Dendritic cell treated with granulocyte-macrophage colony-stimulating factor and Interleukin-4, amounts not matched to agents 40 ng/mL and 50 ng/mL, for 4 days (primary cell): ENCODE measurements at regions not wholly inside any gene's neighbourhood (a gene's known extent, or its start where the extent isn't known, plus 50 kb on each side); places are given as distances from the start of the nearest gene placed in this dataset.

Experiments
- H3K27ac Mint-ChIP-seq: one replicate; pipeline ENCODE4 v1.8.0; 2022; ENCODE audit warnings: mild to moderate bottlenecking, mixed read lengths
- H3K27me3 Mint-ChIP-seq: one replicate; pipeline ENCODE4 v1.8.0; 2022; ENCODE audit warnings: mild to moderate bottlenecking, mixed read lengths
- H3K36me3 Mint-ChIP-seq: one replicate; pipeline ENCODE4 v1.8.0; 2022; ENCODE audit warnings: low read depth, mixed read lengths
- H3K4me1 Mint-ChIP-seq: one replicate; pipeline ENCODE4 v1.8.0; 2022; ENCODE audit warnings: low read depth, mixed read lengths
- H3K4me3 Mint-ChIP-seq: one replicate; pipeline ENCODE4 v1.8.0; 2022; ENCODE audit warnings: mild to moderate bottlenecking, moderate library complexity, mixed read lengths
- H3K9me3 Mint-ChIP-seq: one replicate; pipeline ENCODE4 v1.8.0; 2022; ENCODE audit warnings: mixed read lengths
- intact Hi-C: fragments of 100-400 bp; cut with micrococcal nuclease; formaldehyde crosslinking; loops from one replicate; pipeline ENCODE4 v1.15.0; 2022

- H3K4me3 Mint-ChIP-seq: no peak overlapping the region
- peaks cover 16% of the 10 kb centered on the region for H3K9me3 Mint-ChIP-seq
- H3K27ac Mint-ChIP-seq: no peak overlapping the region
- intact Hi-C loops: no loop called here
- peaks cover 27% of the 10 kb centered on the region for H3K27me3 Mint-ChIP-seq
- no peaks in the 10 kb centered on the region for H3K36me3 Mint-ChIP-seq
- peaks cover 22% of the 10 kb centered on the region for H3K4me1 Mint-ChIP-seq
These were observed 52.0 kb upstream of the BMP2 start for GRCh38 chr20:6715401-6715941.

DNA sequence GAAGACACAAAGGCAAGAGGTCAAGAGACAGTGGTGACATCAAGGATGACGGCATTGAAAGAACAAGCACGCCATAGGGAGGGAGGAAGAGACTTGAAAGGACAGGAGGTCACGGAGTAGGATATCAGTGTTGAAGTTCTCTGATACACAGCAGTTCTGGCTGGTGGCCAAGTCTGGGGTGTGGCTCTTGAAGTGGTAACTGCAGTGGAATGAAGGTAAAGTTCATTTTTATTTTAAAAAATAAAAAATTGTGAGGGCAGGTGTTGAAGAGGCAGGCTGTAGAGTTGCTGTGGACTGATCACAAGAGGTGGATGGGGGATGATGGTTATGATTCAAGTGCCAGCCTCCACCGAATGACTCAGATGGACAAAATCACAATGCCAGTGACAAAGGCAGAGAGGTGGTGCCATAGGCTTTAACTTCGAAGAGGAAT lies 53.2 kb upstream of the BMP2 start:
- Mint-ChIP-seq H3K27me3 (peaks cover 26% of the 10 kb centered on the region), H3K9me3 (peaks cover 12% of the 10 kb centered on the region), H3K36me3 (no peaks in the 10 kb centered on the region), H3K27ac (no peak overlapping the region), H3K4me1 (peaks cover 16% of the 10 kb centered on the region), H3K4me3 (no peak overlapping the region)
- intact Hi-C loops: no loop called here

DNA sequence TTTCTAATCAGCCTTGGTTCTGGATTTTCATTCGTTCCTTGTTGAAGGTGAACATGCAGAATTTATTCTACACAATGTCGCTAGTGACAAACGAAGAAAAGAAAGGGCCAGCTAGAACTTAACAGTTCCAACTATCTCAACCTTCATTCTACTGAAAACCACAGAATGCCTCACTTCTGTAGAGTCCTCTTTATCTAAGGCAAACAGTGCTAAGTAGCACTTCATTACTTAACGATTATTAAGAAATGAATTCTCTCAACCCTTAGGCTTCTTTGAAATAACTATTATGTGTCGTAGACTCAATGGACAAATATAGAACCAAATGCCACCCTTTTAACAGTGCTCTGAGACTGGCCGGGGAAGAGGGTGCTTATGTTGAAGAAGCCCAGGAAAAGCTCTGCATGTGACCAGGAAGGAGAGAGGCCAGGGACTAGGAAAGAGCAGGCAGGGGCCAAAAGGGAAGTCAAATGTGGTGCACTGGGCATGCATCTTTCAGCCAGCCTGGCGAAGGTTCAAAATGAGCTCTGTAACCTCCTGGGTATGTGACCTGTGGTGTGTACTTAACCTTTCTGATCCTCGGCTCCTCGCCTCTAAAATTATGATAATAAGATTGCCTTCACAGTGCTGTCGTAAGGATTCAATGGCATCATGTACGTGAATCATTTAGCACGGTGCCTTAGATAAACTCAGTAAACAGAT lies 55.4 kb upstream of the BMP2 start:
- Mint-ChIP-seq H3K27ac (no peak overlapping the region), H3K4me3 (no peak overlapping the region), H3K27me3 (peaks cover 31% of the 10 kb centered on the region), H3K36me3 (no peaks in the 10 kb centered on the region), H3K4me1 (peaks cover 5% of the 10 kb centered on the region), H3K9me3 (no peaks in the 10 kb centered on the region)
- intact Hi-C loops: no loop called here

DNA sequence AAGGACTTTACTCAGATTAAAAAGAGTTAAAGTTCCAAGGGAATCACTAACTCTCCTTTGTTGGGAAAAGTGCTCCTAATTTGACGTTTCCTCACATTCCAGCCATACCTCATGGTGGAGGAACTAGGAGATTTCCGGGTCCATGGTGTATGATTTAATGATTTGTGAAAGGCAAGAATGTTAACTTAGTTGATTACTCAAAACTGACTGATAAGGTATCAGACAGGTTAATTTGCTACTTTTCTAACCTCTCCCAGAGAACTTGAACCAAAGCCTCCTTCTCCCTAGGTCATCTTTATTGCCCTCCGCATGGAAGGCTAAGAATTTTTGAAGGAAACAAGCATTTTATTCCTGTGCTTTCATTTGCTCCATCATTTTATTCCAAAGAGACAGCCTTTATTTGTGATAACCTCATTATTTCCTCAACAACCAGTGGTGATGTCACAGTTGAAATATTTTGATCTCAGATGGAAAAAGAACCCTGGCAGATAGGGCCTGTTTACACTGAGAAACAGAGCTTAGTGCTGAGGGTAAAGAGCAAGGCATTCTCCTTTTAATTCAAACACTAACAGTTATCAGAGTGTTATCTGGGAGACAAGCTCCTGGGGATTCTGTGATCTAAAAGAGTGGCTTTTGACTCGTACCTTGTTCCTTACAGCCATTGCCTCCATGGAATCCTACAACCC lies 57.4 kb upstream of the BMP2 start:
- Mint-ChIP-seq H3K27ac (no peak overlapping the region), H3K4me3 (no peak overlapping the region), H3K4me1 (peaks cover 5% of the 10 kb centered on the region), H3K27me3 (peaks cover 48% of the 10 kb centered on the region), H3K9me3 (no peaks in the 10 kb centered on the region), H3K36me3 (no peaks in the 10 kb centered on the region)
- intact Hi-C loops: no loop called here

- no peak overlapping the region for H3K4me3 Mint-ChIP-seq
- no peak overlapping the region for H3K27ac Mint-ChIP-seq
- no peaks in the 10 kb centered on the region for H3K36me3 Mint-ChIP-seq
- intact Hi-C loops: no loop called here
- H3K27me3 Mint-ChIP-seq: peaks cover 60% of the 10 kb centered on the region
- H3K4me1 Mint-ChIP-seq: peaks cover 11% of the 10 kb centered on the region
- H3K9me3 Mint-ChIP-seq: no peaks in the 10 kb centered on the region
These were observed 59.5 kb upstream of the BMP2 start for GRCh38 chr20:6708010-6708409.

DNA sequence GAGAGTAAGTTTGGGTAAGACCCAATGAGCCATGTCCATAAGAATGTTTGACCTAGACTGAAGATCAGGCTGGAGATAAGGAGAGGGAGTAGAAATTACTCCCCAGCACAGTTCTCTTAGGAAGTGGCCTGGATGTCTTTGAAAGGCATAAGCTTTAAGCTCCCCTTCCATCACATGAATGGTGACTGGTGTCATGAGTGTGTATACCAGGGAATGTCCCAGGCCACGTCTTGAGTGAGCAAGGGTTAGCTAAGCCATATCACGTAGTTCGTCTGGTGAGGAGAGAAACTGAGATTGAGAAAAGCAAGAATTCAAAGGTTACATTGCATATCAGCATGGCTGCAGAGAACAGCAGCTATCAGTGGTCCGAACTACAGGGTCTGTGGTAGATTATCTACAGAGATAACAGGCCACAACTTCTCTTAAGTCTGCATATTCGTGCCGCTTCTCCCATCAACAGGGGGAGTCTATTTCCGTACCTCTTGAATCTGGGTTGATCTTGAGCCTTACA lies 60.1 kb upstream of the BMP2 start:
- H3K9me3 Mint-ChIP-seq: no peaks in the 10 kb centered on the region
- peaks cover 16% of the 10 kb centered on the region for H3K4me1 Mint-ChIP-seq
- no peak overlapping the region for H3K27ac Mint-ChIP-seq
- intact Hi-C loops: no loop called here
- H3K36me3 Mint-ChIP-seq: no peaks in the 10 kb centered on the region
- H3K4me3 Mint-ChIP-seq: no peak overlapping the region
- H3K27me3 Mint-ChIP-seq: peaks cover 60% of the 10 kb centered on the region

GRCh38 chr20:6705926-6706548 lies 61.4 kb upstream of the BMP2 start:
- Mint-ChIP-seq H3K4me1 (peaks cover 28% of the 10 kb centered on the region), H3K4me3 (no peak overlapping the region), H3K36me3 (no peaks in the 10 kb centered on the region), H3K27ac (no peak overlapping the region), H3K27me3 (peaks cover 63% of the 10 kb centered on the region), H3K9me3 (no peaks in the 10 kb centered on the region)
- intact Hi-C loops: no loop called here

GRCh38 chr20:6705106-6705766 lies 62.2 kb upstream of the BMP2 start:
- no peak overlapping the region for H3K4me3 Mint-ChIP-seq
- H3K9me3 Mint-ChIP-seq: no peaks in the 10 kb centered on the region
- intact Hi-C loops: no loop called here
- H3K4me1 Mint-ChIP-seq: peaks cover 36% of the 10 kb centered on the region
- H3K27me3 Mint-ChIP-seq: peaks cover 63% of the 10 kb centered on the region
- H3K36me3 Mint-ChIP-seq: no peaks in the 10 kb centered on the region
- H3K27ac Mint-ChIP-seq: no peak overlapping the region

DNA sequence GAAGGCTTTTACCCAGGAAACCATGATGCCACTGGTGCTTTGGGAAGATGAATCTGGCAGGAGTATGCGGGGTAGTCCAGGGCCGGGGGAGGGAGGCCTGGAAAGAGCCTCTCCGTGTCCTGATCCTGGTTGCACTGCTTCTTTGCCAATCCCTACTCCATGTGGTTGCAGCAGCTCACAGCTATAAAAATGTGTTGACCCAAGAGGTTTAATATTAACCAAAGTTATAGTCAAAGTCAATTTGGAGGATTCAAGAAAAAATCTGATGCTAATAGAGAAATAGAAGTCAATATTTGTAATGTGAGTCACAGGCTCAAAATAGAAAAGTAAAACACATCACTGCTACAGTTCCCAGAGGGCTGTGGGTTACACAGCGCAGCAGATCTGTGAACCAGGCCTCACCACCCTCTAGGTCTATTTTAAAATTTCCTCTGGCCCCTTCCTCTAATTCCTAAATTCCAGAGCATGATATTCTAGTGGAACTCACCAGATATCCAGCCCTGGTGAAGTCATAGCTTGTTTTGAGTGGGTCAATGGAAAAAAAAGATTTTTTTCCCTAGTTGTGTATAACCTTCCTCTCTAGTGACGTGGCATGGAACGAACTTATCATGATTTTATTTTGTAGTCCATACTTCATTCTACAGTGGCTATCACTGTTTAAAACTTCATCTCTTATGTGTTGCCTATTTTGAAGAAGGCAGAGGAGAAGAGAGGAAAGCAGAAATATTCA lies 63.2 kb upstream of the BMP2 start:
- H3K27me3 Mint-ChIP-seq: peaks cover 57% of the 10 kb centered on the region
- H3K4me3 Mint-ChIP-seq: no peak overlapping the region

GRCh38 chr20:6703656-6704055 lies 63.8 kb upstream of the BMP2 start:
- H3K4me1 Mint-ChIP-seq: peaks cover 49% of the 10 kb centered on the region
- no peak overlapping the region for H3K4me3 Mint-ChIP-seq
- no peak overlapping the region for H3K27ac Mint-ChIP-seq
- intact Hi-C loops: loop anchor here (5.0 kb wide), 1 partner anchor 64 kb away; the partner anchor contains the start of gene BMP2
- H3K36me3 Mint-ChIP-seq: no peaks in the 10 kb centered on the region
- peaks cover 57% of the 10 kb centered on the region for H3K27me3 Mint-ChIP-seq
- no peaks in the 10 kb centered on the region for H3K9me3 Mint-ChIP-seq

More for the DNA sequence above, 63.2 kb upstream of the BMP2 start:
- intact Hi-C loops: loop anchor here (5.0 kb wide), 1 partner anchor 63 kb away; the partner anchor contains the start of gene BMP2
- Mint-ChIP-seq H3K4me1 (peaks cover 45% of the 10 kb centered on the region), H3K9me3 (no peaks in the 10 kb centered on the region), H3K36me3 (no peaks in the 10 kb centered on the region), H3K27ac (no peak overlapping the region)

DNA sequence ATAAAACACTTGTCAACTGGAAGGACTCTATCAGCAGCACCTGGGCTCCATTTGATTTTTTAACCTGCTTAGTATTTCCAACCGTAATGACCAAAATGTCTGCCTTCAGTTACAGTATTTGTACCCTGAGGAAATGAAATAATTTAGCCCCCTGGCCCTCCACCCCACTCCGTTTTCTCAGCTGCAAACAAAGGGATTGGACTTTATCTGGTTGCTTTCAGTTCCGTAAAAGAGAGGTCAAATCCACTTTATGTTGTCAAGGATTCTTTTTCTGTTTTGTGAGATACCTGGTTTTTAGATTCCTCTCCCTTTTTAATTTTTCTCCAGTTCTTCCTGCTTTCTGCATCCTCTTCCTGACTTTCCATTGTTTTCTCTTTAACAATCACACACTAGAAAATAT lies 64.4 kb upstream of the BMP2 start:
- H3K27me3 Mint-ChIP-seq: peaks cover 59% of the 10 kb centered on the region
- intact Hi-C loops: loop anchor here (5.0 kb wide), 1 partner anchor 64 kb away; the partner anchor contains the start of gene BMP2
- no peak overlapping the region for H3K4me3 Mint-ChIP-seq
- no peaks in the 10 kb centered on the region for H3K9me3 Mint-ChIP-seq
- no peaks in the 10 kb centered on the region for H3K36me3 Mint-ChIP-seq
- H3K27ac Mint-ChIP-seq: no peak overlapping the region
- peaks cover 46% of the 10 kb centered on the region for H3K4me1 Mint-ChIP-seq

DNA sequence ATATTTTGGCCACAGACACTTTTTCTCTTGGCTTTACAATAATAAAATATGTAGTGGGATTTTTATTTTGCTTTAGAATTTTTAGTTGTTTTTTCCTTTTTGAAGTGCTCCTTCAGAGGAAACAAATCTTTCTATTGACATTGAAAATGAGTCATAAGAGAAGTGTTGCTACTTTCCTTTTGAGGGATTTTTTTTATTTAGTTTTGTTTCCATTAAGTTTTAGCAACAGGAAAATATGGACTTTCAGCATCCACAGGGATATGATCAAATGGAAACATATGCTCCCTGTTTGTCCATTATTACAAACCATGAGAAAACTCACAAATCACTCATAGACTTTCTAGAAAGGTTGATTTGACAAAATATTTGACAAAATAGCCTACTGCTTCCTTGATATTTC lies 65.3 kb upstream of the BMP2 start:
- peaks cover 46% of the 10 kb centered on the region for H3K4me1 Mint-ChIP-seq
- intact Hi-C loops: loop anchor here (5.0 kb wide), 1 partner anchor 65 kb away; the partner anchor contains the start of gene BMP2
- H3K36me3 Mint-ChIP-seq: no peaks in the 10 kb centered on the region
- H3K27me3 Mint-ChIP-seq: peaks cover 60% of the 10 kb centered on the region
- H3K4me3 Mint-ChIP-seq: no peak overlapping the region
- no peak overlapping the region for H3K27ac Mint-ChIP-seq
- H3K9me3 Mint-ChIP-seq: no peaks in the 10 kb centered on the region
